NCI-H748 (cell line): ENCODE measurements at regions not wholly inside any gene's neighbourhood (a gene's known extent, or its start where the extent isn't known, plus 50 kb on each side); places are given as distances from the start of the nearest gene placed in this dataset.

Experiments used
- DNase-seq: peaks from one replicate; lab custom pipeline; 2025; ENCODE audit not compliant: unreplicated experiment; lab: John Stamatoyannopoulos, UW

DNA sequence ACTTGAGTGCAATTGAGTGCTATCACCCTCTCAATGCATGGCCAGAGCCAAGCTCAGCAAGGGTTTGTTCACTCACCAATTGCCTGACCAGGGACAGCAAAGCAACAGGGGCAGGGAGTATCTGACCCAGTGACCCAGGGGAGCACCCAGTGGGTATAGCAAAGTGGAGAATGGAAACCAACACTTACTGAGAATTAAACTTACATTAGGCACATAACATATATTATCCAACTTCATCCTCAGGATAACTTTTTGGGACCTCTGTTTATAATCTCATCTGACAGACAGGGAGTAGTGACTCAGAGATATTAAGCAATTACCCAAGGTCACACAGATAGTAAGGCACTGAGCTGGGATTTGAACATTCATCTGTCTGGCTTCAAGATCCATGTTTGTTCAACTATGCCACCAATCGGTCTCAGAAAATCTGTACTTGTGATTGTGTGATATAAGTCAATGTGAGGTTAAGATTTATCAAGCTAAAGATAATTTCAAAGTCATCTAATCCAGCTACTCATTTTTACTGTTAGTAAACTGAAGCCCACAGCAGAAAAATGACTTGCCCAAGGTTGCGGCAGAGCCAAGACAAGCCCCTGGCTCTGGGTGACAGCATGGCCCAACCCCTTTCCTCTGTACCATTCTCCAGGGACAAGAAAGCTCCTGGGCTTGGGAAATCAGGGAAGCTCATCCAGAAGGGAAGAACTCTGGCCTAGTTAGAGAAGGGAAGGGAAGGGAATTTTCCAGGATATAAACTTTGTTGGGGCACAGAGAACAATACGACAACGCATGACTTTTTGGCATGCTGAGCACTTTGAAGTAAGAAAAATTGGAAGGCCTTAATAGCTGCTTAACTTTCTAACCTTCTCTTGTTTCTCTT, 138.0 kb upstream of the SMAD3 start:
- no peak for DNase-seq

GRCh38 chr15:66928101-66928500, 137.3 kb upstream of the SMAD3 start:
- no peak for DNase-seq

DNA sequence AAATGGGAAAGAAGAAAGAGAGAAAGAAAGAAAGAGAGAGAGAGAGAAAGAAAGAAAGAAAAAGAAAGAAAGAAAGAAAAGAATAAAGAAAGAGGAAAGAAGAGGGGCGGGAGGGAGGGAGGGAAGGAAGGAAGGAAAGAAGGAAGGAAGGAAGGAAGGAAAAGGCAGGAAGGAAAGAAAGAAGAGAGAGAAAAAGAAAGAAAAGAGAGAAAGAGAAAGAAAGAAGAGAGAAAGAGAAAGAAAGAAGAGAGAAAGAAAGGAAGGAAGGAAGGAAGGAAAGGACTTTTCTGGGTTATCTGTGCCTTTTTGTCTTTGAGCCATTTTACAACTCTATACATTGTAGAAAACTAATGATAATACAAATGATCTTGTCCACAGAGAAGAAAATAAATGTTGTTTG, 136.6 kb upstream of the SMAD3 start:
- DNase-seq: no peak

DNA sequence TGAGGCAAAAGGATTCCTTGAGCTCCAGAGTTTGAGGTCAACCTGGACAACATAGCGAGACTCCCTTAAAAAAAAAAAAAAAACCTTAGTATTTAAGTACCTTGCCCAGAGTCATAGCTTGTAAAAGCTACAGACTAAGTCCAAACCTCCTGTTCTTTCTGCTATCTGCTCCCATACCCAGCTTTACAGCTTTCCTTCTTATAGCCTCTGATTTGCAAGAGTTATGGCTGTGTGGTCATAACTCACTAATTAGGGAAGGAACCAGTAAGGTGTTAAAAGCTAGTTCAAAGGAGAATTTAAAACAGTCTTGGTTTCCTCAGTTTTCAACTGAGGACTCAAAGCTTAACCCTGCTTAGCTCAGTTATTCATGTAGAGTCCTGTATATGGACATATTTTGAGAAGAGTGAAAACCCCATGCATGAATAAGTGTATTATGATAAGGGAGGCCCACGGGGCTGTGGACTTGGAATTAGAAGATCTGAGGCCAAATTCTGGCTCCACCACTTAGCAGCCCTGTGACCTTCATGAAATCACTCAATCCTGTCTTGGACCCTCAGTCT, 135.5 kb upstream of the SMAD3 start:
- no peak for DNase-seq

DNA sequence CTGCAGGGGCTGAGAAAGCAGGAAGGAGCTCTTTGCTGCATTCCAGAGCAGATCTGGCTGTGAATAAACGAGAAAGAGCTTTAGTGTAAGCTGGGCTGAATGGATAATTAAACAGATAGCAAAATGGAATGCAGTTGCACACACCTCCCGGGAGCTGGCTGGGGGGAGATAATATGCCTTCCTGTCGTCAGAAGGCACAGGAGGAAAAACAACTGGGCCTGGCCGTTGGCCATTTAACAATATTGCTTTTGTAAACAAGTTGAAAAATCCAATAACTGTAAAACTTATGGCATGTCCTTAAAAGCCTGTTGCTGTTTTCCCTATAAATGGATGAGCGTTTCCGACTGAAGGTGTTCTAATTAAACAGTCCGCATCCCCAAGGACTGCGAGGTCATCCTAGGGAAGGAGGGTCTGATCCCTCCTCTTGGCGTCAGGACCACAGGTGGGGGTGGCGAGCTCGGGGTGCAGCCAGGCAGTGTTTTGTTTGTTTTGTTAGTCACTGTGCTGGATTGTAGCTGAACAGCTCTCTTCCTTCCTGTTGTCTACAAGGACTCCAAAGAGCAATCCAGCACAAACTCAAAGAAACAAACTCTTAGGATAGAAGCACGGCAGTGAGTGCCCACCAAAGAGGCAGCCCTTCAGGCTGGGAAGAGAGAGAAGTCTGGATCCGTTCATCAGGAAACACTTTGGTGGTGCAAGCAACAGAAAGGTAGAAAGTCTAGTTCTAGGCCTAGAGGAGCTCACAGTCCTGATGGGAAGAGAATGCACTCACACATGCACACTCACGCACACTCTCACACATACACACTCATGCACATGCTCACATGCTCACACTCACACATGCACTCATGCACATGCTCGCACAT, 133.4 kb upstream of the SMAD3 start:
- DNase-seq: no peak

DNA sequence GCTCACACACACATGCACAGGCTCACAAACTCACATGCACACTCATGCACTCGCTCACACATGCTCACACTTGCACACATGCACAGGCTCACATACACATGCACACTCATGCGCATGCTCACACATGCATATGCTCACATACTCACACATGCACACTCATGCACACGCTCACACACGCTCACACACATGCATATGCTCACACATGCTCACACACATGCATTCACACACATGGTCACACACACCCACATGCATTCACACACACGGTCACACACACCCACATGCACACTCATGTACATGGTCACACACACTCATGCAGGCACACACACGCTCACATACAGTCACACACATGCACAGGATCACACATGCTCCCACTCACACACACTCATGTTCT, 132.8 kb upstream of the SMAD3 start:
- DNase-seq: no peak

DNA sequence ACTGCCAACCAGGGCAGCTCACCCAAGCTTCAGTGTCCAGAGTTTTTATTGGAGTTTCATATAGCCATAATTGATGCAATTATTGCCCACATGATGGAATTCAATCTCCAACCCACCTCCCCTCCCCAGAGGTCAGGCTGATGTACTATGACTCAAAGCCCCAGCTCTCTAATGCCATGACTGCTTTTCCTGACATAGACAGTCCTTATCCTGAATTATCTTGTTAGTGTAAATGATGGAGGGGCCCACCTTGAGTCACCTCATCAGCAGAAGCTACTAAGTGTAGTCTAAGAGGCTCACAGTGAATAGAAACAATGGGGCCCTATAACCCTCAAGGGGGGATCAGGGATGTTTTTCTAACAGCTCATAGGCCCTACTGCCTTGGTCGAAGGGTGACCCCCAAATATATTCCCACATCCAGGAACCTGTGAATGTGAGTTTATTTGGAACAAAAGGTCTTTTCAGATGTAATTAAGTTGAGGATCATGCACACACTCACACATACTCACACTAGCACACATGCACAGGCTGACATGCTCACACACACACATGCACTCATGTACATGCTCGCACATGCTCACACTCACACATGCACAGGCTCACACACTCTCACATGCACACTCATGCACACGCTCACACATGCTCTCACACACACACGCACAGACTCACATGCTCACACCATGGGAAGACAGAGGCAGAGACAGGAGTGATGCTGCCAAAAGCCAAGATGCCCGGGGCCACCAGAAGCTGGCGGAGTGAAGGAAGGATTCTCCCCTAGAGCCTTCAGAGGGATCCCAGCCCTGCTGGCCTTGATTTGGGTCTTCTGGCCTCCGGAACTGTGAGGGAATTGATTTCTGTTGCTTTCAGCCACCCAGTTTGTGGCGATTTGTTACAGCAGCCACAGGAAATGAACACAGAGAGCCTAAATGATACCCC, 131.2 kb upstream of the SMAD3 start:
- DNase-seq: no peak

DNA sequence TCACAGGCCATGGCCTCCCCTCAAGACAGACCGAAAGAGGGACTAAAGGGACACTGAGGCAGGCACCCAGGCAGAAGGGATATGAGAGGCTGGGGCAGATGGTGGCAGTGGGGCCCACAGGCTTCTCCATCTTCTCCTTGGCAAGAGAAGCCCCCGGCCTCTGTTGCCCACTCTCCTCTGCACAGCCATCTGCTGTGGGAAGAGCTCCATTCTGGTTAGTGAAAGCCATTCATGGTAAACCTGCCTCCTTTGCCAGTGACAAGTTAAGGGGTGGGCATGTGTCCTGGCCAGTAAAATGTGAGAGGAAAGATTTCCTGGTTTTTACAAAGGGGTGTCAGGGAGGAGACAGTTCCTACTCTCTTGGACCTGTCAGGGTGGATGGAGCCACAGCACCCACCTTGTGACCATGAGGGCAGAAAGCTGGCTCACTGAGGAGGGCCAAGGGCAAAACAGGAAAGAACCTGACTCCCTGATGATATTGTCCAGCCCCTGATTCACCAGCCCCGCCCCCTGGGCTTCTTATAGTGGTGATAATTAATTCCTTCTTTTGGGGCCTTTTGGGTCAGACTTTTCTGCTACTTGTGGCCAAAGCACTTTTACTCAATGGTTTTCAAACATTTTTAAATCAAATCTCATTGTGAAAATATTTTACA, 130.4 kb upstream of the SMAD3 start:
- no peak for DNase-seq

DNA sequence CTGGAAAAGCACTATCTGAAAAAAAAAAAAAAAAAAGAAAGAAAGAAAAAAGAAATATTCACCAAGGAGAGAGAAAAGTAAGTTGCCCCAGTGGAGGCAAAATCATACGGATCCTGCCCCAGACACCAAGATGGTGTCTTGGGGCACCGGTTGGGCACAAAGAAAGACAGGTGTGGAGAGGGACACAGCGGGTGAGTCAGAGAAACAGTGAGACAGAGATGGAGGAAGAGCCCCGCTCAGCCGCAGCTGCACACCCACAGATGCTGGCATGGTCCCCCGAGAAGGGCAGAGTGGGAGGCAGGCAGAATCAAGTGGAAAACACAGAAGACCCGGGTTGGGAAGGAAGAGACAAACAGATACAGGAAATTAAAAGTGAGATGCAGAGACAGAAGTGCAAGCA, 129.7 kb upstream of the SMAD3 start:
- DNase-seq: no peak

DNA sequence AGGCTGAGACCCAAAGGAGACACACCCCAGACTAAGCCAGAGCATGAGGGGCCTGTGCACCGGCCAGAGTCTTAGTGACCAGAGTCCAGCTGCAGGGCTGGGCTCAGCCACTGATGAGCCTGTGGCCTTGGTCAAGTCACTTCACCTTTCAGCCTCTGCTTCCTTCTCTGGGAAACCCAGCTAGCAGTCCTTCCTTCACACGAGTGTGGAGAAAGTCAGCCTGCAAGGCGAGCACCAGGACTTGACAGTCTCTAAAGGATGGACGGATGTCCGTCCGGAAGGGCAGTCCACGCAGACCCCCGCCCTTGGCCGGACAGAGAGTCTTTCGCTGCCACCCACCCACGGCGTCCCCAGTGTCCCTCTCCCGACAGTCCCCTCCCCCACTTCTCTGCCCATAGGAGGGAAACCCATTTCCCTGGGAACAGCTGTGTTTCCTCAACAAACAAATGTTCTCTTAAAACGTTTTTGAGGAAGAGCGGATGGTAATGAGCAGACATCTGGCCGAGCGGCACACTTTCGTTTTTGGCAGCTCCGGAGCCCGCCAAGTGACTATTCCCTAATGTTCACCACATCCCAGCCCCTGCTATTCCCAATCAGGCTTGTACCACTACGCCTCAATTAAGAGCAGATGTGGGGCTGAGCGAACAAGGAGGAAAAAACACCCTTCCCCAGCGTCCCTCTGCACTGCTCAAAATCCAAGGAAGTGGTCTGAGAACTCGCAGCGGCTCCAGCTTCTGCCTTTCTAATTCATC, 129.1 kb upstream of the SMAD3 start:
- no peak for DNase-seq

DNA sequence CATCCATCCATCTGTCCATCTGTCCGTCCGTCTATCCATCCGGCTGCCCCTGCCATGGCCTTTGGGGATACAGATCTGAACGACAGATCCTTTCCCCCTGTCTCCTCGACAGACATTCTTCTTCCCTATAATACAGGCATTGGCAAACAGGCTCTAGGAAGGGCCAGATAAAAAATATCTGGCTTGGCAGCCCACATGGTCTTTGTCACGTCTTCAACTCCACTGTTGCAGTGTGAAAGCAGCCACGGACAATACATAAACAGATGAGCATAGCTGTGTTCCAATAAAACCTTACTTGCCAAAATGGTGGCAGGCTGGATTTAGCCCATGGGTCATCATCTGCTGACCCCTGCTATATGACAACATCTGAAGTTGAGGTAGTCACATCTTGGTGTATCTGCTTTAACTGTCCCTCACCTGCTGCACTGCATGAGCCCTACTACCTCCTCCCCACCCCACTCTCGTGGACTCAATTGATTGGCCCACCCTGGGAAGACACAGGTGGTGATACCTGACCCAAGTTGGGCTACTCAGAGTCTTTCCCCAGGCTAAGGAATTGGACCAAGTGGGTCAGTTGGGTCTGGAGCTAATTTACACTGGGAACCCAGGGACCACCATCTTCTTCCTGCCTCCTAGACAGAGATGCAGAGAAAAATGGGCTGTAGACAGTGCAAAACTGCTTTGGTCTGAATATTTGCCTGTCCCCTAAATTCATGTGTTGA, 128.4 kb upstream of the SMAD3 start:
- DNase-seq: no peak

GRCh38 chr15:66937588-66937987, 127.8 kb upstream of the SMAD3 start:
- no peak for DNase-seq

GRCh38 chr15:66938114-66938830, 127.1 kb upstream of the SMAD3 start:
- DNase-seq: no peak

GRCh38 chr15:66939016-66939415, 126.4 kb upstream of the SMAD3 start:
- no peak for DNase-seq

DNA sequence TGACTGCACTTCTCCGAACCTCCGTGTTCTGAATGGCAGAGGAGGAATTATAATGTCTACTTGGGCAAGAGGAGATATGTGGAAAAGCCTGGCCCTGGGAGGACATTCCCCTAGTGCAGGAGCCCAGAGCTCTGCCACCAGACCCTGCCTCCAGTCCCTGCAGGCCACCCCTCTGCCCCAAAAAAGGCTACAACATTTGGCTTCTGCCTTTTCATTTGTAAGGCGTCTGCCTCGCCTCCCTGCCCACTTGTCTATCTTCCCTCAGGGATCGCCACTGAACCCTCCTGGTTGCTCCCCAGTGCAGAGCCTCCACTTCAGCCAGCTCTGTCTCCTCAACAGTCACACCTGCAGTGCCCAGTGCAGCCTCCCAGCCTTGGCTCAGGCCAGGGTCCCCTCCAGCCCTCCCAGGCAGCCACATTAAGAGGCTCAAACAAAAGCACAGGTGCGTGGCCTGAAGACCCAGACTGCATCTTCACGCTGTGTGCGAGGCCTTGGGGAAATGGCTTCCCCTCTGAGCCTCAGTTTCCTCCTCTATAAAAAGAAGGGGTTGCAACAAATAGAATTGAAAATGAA, 125.9 kb upstream of the SMAD3 start:
- DNase-seq: no peak

- DNase-seq: no peak
Observed at GRCh38 chr15:66940368-66940767, 125.0 kb upstream of the SMAD3 start.

DNA sequence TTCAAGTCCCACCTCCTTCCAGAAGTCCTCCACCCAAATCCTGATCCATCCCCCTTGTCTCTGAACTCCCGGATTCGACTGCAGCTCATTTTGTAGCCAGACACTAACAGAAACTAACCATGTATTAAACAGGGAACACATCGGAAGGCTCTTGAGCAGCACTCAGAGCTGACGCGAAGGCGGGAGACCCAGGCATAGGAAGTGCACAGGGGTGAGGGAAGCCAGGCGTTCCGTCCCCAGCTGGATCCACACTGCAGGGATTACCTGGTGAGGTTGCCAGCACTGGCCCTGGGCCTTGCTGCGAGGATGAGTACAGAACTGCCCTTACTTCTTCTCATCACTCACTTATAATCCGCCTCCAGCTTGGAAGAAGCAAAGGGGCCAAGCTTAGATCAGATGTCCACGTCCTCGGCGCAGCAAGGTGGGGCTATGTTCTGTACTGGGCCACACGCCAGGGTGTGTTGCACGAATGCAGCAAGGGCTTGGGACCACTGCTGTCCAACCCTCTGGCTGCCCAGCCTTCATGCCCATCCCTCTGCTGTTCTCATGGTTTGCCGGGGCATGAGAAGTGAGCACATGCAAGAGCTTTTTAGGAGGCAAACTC, 124.2 kb upstream of the SMAD3 start:
- DNase-seq: no peak

GRCh38 chr15:66941791-66942190, 123.6 kb upstream of the SMAD3 start:
- no peak for DNase-seq
